ENCODE measurements at regions not wholly inside any gene's neighbourhood (a gene's known extent, or its start where the extent isn't known, plus 50 kb on each side); places are given as distances from the start of the nearest gene placed in this dataset.
"Not testable (repeated sequence)": the region's sequence is repeated elsewhere in the genome, so short reads cannot be mapped to it uniquely, and the experiment has no call there.

DNA sequence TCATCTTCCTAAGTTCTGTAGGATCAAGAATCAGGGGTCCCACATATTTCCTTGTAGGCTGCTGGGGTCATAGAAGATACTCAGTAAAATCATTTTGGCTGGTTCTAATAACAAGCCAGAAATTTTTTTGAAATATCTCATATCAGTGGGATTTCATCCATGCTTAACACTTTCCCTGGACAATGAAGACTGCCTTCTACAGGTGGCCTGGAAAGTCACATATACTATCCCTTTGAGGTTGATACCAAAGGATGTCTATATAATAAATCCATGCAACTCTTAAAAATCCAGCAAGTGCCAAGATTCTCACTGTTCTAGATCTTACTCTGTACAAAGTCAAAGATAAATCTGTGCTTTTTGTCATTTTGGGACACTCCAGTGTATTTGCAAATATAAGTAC is 225.8 kb upstream of the NEBL start:
- no peak for DNase-seq

DNA sequence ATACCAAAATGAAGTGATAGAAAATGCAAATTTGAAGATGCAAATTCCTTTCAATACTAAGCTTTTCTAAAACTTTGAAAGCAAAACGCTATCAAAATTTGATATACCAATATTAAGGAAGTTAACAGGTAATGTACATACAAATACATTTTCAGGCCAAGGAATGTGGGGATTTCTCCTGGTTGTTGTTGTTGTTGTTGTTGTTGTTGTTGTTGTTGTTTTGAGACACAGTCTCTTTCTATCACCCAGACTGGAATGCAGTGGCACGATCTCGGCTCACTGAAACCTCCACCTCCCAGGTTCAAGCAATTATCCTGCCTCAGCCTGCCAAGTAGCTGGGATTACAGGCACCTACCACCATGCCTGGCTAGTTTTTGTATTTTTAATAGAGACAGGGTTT is 224.7 kb upstream of the NEBL start:
- DNase-seq: not testable (repeated sequence)

DNA sequence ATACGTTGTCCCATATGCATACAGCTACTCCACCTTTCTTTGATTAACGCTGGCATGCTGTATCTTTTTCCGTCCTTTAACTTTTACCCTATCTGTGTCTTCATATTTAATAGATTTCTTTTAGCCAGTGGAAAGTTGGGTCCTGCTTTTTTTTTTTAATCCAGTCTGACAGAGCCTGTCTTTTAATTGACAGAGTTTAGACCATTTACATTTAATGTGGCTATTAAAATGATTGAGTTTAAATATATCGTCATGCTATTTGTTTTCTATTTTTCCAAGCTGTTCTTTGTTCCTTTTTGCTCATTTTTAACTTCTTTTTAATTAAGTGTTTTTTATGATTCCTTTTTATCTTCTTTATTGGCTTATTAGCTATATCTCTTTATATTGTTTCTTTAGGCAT is 217.6 kb upstream of the NEBL start:
- DNase-seq: no peak

DNA sequence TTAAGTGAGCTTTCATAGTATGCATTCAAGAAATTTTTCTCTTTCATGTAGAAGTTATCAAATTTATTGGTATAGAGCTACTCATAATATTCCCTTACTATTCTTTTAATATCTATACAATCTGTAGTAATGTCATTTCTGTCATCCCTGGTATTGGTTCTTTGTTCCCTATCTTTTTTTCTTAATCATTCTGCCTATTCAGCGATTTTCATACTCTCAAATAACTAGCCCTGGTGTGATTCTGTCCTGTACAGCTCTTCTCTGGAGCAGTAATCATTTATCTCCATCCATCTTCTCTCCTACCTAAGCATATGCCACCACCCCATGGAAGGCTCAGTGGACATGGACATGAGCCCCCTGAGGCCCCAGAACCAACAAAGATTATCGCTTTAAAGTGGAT is 213.2 kb upstream of the NEBL start:
- no peak for DNase-seq

DNA sequence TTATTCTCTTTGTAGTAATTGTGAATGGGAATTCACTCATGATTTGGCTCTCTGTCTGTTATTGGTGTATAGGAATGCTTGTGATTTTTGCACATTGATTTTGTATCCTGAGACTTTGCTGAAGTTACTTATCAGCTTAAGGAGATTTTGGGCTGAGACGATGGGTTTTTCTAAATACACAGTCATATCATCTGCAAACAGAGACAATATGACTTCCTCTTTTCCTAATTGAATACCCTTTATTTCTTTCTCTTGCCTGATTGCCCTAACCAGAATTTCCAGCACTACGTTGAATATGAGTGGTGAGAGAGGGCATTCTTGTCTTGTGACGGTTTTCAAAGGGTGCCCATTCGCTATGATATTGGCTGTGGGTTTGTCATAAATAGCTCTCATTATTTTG is 209.8 kb upstream of the NEBL start:
- not testable (repeated sequence) for DNase-seq

DNA sequence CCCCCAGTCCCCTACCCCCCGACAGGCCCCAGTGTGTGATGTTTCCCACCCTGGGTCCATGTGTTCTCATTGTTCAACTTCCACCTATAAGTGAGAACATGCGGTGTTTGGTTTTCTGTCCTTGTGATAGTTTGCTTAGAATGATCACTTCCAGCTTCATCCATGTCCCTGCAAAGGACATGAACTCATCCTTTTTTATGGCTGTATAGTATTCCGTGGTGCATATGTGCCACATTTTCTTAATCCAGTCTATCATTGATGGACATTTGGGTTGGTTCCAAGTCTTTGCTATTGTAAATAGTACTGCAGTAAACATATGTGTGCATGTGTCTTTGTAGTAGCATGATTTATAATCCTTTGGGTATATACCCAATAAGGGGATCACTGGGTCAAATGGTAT is 208.2 kb upstream of the NEBL start:
- DNase-seq: not testable (repeated sequence)

DNA sequence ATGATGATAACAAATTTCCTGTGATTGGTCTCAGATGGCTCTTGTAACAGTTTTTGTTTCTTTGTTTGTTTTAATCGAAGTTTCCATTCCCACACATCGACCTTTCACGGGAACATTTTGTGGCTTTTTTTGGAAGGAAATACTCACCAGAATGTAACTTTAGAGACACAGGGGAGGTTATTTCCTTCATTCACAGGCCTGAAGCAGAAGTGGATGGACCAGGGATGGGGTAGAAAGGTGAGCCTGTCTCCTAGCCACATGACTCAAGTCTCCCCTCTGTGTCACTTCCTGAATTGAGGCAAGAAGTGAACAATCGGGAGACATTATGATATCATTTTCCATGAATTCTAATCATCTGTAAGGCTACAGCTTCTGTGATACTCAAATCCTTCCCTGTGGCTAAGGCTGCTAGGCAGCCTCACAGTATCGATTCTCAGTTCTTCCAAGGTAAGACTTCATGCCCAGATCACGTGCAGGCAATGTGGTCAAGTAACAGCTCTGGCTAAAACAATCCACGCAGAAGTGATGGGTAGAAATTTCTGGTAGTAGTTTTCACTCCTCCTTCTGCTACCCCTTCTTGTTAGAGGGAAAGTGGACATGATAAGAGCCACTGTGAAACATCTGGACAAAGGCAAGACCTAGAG is 203.9 kb upstream of the NEBL start:
- no peak for DNase-seq

DNA sequence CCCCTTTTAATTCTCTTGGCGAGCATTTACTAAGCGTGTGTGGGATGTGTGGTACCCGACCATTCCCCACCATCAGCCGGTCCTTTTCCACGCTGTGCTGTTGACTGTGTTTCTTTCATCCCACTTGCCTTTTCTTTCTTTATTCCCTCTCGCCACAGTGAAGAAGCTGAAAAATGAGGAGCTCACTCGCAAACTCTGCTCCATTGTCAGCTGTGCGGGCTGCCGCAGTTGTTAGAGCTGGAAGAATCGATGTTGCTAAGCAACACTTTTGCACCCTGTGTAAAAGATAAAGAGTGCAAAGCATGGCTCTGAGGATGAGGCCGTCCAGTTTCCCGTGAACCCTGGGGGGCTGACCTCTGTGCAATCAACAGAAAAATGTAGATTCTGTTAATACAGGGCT is 203.1 kb upstream of the NEBL start:
- DNase-seq: no peak

DNA sequence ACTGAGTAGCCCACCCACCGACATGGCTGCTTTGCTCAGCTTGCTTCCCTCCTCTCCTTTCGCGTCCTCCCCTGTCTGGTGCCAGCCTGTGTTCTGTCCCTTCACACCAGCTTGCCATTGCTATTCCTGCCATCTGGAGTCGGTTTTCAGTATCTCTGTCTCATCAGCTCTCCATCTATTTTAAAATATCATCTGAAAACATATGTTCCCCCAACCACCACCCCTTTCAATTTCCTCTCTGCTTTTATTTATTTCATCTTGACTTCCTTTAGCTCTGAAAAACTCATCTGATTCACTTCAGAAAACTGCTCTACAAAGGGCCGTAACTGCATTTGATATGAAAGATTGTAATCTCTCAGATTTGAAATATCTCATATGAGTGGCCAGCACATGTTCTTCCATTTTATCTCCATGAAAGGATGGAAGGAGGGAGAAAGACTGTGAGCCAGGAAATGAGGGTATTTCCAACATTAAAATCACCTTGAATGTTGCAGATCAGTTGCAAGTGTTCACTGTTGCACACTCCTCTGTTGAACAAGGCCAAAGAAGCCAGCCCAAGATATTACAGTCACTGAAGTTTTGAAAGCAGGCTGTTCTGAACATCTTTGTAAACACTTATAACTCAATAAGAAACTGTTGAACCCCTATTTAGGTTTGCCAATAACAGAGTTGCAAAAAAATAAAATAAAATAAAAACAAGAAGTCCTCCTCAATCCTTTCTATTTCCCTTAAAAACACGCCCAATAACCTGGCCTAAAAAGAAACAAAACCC is 202.4 kb upstream of the NEBL start:
- no peak for DNase-seq

DNA sequence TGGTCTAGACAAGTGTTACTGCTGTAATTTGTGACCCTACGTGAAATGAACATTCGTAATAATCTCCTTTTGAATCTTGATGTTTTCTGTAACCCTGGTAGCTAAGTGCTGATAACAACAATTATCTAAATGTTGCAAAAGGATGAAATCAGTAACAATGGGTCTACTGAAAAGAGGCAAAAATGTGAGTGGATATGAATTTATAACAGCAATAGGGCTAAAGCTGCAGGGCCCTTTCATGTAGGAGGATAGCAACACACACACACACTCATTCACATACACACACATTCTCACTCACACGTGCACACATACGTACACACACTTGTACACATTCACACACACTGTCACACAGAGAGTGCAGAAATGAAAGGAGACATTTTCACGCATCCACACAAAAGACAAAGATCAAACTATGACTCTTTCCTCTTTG is 200.8 kb upstream of the NEBL start:
- no peak for DNase-seq

DNA sequence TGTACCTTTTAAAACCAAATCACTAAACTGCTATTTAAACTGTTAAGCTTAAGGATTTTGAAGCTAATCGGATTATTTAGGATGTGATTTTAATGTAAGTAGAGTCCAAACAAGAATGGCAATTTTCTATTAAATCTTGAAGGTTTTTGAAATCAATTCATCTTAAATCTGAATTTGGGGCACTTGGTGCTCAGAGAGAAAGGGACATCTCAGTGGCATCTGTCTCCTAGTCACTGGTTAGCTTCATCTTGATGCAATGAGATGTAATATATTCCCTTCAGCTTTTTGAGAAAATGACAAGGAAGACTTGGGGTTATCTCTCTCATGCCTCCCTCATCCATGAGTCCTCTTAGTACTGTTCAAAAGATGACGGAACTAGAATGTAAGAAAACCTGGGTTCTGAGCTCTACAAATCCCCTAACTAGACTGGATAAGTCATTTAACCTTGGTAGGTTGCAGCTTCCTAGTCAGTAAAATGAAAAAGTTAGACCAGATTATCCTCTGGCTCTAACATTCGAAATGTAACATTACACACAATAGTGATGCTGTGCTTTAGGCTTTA is 198.5 kb upstream of the NEBL start:
- no peak for DNase-seq

DNA sequence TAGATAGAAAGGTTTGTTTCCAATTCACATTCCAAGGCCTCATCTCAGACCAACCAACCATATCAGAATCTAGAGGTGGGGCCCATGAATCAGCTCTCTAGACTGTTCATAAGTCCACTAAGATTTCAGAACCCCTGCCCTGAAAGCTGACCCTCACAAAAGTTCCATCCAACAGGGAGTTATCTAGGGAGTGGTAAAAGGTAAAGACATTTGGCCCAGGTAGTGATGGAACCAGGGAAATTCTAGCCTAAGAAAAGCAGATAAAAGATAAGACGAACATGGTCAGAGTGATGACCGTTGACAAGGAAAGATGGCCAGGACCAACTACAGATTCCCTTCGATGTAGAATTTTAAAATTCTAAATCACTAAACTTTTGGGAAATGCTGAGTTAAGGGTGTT is 198.0 kb upstream of the NEBL start:
- no peak for DNase-seq

DNA sequence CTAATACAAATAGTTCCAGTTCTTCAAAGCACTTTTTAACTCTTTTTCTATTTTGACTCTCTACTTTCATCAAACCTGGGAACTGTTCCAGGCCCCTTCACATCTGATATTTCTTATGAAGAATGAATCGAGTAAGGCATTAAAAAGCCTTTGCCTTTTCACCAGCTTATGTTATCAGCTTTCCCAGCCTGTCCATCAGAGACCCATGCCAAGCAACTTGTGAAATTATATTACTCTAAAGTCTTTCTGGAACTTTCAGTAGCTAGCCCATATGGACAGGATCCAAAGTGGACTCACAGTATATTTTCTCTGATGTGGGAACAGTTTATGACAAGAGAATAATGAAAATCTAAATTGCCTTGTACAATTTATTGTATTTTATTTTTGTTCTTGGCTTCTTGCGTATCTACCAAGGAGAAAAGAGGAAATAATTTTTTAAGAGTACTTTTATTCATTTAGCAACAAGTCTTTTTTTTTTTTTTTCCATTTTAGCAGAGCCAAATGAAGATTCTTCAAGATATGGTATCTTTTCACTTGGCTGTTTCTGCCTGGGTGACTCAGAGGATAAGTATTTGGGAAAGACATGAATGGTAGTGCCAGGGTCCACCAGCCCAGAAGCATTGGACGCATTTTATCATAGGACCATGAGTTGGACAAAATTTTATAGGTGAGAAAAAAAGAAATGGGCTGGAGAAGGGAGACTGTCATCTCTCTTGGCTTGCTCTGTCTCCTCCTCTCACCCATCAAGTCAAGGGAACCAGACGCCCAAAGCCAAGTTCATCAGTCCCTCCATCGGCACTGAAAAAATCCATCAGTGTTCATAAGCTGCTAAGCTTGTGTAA is 195.8 kb upstream of the NEBL start:
- DNase-seq: no peak

DNA sequence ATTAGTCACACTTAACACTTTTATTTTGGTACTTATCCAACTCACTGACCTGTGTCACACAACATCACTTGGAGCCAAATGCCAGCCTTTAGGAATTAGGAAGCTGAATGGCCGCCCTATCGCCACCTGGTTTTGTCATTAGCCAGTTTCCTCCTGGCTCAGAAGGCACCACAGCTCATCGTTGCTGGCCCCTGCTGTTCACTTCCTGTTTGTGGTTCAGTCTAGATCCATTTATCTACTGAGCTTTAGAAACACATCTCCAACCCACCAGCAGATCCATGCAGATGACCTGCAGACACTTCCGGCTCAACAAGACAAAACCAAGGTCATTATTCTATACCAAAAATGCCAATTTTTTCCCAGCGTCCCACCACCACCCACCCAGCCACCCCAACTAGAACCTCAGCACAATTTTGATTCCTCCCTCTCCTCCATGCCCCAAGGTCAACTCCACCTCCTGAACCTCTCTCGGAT is 193.5 kb upstream of the NEBL start:
- DNase-seq: no peak

DNA sequence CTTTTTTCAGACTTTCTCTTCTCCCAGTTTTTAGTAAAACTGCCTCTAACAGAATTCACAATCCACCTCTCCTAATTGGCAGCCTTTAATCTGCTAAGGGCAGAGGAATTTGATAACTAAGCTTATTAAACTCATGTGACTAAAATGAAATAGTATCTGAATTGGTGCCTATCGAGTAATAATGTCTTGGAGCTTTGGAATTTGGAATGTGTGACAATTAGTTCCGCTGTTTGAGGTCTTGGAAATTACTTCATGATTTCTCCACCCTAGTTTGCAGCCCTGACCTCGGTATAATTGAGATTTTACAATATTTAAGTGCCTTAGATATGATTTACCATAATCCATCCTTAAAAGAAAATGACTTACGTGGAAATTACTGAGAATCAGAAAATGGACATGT is 190.4 kb upstream of the NEBL start:
- no peak for DNase-seq

DNA sequence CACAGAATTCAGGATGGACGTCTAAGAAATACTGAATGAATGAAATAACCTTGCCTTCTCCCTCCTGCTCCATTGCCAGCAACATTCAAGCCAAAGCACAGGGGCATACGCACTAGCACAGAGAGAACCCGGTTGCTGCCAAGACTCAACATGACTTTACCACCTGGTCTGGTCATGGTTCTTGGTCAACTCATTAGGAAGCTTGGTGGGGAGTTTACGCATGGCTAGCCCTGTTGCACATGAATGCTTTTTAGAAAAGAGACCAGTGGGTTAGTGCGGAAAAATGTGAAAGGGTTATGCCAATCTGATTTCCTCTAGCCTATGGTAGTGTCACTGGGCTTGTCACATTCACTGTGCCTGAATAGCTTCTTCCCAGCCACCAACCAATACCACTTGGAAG is 187.6 kb upstream of the NEBL start:
- no peak for DNase-seq

DNA sequence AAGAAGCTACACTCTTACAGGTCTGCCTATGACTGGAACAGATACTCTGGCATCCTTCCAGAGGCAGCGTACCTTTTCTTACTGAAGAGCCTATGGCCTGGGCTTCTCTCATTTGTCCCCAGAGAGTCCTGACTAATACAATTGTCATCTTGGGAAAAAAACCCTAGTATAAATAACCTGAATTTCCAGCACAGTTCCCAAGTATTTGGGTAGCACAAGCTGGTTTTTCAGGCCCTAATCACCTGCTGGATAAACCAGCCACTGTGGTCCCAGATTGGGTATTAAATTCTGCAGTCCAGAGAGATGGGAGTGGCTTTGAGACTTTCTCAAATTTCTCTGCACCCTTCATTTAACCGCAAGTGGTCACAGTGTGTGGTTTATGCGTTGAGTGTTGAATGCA is 186.8 kb upstream of the NEBL start:
- no peak for DNase-seq

DNA sequence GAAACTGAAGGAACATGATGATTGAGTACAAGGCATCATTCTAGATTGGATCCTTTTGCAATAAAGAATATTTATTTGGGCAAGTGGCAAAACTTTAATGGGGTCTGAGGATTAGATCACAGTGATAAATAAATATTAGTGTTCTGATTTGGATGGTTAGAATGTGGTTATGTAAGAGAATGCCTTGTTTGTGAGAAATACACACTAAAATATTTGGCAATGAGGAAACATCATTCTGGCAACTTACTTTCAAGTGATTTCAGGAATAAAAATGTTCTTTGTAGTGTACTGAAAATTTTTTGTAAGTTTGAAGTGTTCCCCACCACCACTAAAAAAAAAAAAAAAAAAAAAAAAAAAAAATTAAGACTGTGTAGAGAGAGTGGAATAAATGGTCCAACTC is 185.1 kb upstream of the NEBL start:
- DNase-seq: no peak

DNA sequence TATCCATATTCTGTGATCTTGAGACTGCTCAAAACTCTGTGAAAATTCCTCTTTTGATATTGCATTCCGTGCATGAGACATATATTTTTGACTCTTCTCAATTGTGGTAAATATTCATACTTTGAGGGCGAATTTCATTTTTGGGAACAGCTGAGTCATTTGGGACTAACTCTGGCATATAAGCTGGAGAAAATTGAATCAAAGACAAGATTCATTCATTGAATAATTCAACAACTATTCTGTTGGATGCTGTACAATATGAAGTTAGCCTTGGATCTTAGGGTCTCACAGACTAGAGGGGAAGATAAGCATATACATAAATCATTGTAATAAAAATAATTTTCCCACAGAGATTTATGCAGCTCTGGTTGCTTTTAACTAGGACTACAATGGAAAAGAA is 183.2 kb upstream of the NEBL start:
- DNase-seq: no peak

DNA sequence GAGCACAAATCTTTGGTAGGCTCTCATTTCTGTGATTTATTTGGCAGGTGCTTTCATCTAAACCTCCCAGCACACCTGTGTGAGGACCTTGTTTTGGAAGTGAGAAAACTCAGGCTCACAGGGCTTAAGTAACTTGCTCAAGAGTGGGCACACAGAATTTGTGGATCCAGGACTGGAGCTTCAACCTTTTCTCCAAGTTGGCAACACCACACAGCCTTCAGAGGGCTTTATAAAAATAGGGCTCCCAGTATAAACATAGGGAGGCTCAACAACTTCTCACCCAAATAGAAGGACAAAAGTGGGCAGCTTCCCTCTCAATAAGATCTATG is 182.2 kb upstream of the NEBL start:
- DNase-seq: no peak

DNA sequence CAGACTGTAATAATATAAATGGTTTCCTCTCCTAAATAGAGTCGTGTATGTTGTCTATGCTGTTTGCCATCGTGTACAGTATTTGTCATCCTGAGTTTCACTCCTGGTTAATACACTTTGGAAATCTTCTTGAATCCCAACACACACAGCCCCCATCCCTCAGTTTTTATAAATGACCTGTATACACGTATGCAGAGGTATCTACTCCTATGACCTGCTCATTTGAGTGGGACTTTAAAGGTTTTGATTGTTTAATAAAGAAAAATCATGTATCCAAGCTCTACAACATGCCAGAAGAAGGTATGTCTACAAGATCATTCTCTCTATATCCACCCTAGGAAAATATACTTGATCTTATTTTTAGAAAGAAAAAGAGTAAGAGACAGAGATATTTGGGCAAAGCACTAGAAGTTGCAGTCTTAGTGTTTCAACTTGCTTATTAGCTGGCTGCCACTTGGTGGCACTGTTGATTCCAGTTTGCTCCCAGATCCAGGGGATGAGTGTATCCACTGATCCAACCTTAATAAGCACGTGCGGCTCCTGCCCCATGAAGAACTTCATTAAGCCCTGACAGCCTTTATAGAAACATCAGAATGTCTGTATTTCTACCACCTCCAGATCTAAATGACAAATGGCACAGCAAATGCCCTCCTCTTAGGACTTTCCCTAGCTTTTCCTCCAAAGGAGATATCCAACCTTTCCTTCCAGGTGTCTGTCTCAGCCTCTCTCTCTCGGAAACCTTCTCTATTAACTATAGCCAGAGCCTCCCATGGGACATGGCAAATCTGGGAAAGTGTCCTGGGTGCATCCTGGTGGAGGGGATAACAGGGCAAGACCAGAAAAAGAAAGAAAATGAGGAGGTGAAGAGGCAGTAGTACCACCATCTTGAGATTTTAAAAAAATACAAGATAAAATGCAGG is 181.6 kb upstream of the NEBL start:
- DNase-seq: no peak

DNA sequence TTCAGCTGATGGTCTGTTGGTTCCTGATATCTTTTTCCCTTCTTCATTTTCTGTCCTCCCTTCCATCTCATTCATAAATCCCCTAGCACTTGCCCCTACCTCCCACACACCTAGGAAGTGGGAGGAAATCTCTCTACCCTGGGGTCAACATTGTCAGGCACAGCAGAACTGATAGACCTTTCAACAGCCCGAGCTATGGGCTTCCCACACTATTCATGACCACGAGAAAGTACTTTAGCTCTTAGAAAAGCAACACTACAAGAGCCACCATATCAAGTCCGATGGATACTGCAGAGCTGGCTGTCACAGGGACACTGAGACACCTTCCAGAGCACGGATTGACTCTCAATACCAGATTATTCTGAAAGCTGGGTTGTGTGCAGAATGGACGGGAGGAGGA is 180.6 kb upstream of the NEBL start:
- no peak for DNase-seq

DNA sequence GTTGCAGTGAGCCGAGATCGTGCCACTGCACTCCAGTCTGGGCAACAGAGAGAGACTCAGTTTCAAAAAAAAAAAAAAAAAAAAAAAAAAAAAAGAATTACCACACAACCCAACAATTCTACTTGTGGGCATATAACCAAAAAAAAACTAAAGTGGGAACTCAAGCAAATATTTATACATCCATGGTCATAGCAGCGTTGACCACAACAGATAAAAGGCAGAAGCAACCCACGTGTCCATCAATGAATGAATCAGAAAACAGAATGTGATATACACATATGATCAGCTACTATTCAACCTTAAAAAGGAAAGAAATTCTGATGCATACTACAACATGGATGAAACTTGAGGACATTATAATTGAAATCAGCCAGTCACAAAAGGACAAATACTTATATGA is 179.3 kb upstream of the NEBL start:
- DNase-seq: no peak

All from activated effector memory CD4-positive, alpha-beta T cell treated with Interleukin-2 at 50 U/mL for 16 hours (primary cell).